ENCODE measurements at regions not wholly inside any gene's neighbourhood (a gene's known extent, or its start where the extent isn't known, plus 50 kb on each side); places are given as distances from the start of the nearest gene placed in this dataset.
"Not testable (repeated sequence)": the region's sequence is repeated elsewhere in the genome, so short reads cannot be mapped to it uniquely, and the experiment has no call there.

DNA sequence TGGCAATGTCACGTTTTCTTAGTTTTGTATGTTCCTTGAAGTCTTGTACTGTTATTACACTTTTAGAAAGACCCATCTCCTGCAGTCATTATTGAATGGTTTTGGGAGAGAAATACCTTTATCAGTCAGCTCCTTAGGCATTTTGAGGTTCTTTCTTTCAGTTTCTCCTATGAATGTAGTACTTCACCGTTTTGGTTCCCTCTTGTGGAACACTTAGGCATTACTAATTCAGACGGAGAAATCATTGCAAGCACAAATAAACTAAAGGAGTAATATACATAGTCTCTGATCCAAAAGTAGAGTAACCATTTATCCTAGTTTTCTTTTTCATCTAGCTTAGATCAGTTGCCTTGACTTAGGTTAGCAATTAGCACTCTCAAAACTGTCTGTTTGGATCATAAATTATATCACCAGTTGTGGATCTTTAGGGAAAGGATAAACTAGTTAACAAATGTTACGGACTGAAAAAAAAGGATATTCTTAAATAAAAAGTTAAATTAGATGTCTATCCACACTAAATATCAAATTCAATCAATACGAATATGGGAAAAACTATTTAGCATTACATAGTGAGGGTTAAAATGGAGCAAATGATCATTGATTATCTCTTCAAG is 1538.3 kb upstream of the SEL1L start:
- DNase-seq (ENCODE audit: low read depth), result peak; percentile 0

DNA sequence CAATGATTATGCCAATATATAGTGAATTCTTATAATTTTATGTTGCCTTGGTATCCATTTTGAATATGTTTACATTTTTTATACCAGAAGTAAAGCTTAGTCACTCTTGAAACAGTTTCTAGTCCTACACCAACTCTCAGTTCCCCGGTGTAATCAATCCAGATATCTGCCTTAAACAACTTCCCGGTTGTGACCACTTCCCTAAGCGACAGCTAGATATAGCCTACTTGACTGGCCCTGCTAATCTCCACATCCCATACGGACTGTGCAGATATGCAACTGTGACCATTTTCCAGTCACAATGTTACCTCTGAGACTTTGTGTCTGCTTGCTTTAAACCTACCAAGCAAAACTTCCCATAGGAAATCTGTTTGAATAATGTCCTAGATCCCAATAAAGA is 1551.5 kb upstream of the SEL1L start:
- no peak for DNase-seq (ENCODE audit: low read depth)

DNA sequence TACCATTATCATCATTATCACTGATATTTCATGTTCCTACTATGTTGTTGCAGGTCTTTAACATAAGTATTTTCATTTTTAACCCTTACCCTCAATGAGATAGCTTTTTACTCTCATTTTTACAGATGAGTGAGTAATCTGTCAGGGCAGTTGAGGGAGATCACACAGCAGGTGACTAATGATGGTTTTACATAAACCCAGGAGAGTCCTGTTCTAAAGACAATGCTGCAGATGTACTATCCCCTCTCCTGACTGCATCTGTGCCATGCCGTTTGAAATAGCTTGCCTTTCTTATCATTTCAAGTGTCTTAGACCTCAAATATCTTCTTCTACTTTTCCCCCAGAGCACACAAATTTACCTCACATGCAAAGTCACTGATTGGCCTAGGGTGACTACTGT is 1552.1 kb upstream of the SEL1L start:
- no peak for DNase-seq (ENCODE audit: low read depth)

DNA sequence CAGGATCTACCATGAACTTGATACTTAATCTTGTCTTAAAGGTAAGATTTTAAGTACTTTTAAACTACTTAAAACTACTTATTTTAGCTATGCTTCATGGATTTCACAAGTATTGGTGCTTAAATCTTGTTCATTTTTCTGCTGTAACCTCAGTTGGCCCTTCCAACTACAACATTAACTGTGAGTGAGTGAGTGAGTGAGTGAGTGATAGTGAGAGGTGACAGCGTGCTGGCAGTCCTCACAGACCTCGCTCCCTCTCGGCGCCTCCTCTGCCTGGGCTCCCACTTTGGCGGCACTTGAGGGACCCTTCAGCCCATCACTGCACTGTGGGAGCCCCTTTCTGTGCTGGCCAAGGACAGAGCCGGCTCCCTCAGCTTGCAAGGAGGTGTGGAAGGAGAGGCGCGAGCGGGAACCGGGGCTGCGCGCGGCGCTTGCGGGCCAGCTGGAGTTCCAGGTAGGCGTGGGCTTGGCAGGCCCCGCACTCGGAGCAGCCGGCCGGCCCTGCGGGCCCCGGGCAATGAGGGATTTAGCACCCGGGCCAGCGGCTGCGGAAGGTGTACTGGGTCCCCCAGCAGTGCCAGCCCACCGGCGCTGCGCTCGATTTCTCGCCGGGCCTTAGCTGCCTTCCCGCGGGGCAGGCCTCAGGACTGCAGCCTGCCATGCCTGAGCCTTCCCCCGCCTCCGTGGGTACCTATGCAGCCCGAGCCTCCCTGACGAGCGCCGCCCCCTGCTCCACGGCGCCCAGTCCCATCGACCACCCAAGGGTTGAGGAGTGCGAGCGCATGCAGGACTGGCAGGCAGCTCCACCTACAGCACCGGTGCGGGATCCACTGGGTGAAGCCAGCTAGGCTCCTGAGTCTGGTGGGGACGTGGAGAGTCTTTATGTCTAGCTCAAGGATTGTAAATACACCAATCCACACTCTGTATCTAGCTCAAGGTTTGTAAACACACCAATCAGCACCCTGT is 1558.6 kb upstream of the SEL1L start:
- not testable (repeated sequence) for DNase-seq (ENCODE audit: low read depth)

DNA sequence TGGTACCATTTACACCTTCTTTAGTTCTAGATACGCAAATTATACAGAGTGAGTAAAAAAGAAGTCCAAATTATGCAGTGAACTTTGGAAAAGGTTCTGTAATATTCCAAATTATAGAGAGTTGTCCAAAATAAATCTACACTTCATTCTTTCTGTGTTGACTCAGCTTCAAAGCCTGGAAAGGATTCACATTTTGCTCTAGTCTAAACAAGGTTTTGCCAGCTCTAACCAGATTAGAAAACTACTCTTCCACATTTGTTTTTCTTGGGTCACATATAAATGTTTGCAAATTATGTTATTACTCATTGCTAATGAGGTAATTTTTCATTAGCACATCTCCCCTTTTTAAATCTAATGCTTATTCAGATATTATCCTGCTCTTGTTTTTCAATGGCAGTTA is 1562.4 kb upstream of the SEL1L start:
- no peak for DNase-seq (ENCODE audit: low read depth)

DNA sequence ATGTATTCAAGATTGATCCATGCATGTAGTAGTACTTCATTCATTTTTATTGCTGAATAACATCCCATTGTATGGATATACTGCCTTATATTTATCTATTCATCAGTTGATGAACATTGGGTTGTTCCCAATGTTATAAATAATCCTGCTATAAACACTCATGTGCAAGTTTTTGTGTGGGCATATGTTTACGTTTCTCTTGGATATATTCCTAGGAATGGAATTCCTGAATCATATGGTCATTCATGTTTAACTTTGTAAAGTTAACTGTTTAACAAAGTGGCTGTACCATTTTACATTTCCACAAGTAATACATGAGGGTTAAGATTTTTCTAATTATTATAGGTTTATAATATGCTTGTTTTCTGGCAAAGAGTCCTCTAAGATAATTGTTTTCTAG is 1568.2 kb upstream of the SEL1L start:
- DNase-seq (ENCODE audit: low read depth), result no peak

DNA sequence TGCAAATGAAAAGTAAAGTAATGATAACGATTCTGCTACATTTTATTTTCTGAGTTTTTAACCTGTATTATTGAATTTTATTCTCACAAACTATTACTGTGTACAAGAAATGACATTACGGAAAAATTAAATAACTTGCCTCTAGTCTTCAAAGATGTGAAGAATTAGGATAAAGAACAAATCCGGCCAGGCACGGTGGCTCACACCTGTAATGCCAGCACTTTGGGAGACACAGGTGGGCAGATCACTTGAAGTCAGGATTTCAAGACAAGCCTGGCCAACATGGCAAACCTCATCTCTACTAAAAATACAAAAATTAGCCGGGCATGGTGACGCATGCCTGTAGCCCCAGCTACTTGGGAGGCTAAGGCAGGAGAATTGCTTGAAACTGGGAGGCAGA is 1584.4 kb upstream of the SEL1L start:
- DNase-seq (ENCODE audit: low read depth), result no peak

DNA sequence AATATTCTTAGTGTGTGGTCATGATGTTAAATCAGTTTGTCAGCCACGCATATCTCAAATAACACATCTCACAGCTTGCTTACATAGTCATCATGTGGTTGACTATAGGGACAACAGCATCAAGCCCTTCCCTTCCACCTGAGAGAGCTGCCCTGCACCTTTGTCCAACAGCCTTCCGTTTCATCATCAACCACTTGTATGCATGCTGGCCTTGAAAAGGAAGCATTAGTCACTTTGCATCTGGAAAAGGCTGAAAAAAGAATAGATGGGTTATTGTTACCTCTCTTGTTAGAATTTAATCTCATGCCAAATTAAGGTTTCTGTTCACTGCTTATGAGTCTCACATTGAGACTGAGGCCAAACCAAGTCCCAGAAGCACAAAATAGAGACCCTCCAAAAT is 1586.5 kb upstream of the SEL1L start:
- DNase-seq (ENCODE audit: low read depth), result no peak

DNA sequence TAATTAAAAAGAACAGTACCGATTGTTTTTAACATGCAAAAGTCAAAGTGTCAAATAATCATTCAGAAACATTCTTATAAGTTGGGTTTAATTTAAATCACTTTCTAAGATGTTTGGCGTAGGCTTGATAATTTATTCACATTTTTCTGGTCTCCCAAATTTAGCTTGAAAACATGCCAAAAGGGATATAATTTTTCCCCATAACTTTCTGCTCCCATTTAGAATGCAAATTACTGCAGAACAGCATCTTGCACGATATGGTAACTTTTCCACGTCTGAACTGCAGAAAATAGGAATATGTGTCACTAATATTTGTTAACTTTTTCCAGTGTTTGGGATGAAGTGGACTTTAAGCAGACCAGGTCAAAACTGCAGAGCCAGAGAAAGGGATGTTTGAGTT is 1592.4 kb upstream of the SEL1L start:
- DNase-seq (ENCODE audit: low read depth), result no peak

DNA sequence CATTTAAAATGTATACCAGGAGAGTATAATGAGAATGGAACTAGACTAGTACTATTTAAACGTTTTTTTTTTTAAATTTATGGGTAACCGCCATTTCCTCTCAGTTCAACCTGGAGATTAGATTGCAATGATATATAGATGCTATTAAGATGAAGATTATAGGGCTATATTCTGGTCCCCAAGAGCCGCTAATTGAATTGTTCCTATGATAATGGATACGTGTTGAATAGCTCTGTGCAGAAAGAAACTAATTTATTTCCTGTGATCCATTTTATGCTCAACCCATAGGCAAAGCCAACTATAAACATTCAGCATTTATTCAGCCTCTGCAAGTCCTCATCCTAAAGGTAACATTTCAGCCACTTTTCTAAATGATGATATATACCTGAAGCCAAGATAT is 1595.1 kb upstream of the SEL1L start:
- DNase-seq (ENCODE audit: low read depth), result no peak

DNA sequence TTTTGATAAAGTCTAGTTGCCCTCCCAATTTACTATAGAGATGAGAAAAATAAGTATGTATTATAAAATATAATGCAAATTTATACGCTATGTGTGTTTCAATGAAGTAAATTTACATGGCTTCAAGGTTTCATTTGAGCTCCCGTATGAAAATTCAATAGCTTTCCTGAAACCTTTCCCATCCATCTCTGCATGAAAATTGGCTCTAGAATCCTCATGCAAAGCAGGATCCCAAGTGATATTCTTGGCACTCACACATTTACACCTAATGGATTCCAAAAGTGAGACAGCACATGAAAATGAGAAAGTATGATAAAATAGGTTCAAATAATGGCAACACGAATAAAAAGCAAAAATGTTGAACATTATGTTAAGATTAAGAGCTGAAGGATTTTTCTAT is 1595.8 kb upstream of the SEL1L start:
- no peak for DNase-seq (ENCODE audit: low read depth)

DNA sequence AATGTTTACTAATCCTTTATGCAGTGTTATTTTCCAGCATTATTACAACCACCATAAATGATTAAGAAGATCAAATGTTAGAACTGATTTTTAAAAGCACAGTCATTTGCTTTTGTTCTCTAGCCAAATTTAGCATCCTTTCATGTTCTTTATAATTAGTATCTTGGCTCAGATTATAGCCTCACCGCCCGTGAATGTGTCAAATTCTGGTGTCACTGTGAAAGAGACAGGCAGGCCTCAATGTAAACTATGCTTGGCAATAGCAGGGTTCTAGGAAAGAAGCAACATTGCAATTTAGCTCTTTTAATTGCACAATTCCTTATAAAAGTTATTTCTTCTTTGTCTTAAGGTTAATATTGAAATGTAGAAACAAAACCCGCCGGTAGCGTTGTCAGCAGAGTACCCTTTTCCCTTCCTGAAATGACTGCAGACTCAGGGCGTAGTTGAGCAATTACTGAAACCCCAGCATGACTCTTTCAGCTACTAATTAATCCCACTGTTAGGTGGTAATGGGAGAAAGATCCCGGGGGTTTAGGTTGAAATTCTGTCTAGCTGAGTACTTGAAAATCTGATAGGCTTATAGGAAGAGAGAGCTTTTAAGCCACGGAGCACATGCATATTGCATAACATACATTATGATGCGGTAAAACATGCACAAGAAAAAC is 1600.5 kb upstream of the SEL1L start:
- DNase-seq (ENCODE audit: low read depth), result no peak

DNA sequence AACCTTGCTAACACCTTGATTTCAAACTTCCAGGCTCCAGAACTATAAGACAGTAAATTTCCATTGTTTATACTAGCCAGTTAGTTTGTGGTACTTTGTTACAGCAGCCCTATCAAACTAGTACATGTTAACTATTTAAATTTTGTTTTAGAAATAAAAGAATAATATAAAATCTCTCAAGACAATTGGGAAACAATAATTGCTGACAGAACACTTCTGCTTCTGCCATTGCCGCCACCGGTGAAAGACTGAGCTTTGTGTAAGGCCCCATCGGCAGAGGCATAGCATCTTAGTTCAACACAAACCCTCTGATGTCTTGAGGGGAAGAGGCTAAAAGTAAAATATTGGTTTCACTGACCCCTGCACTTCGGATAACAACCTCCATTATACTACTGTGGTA is 1607.1 kb upstream of the SEL1L start:
- DNase-seq (ENCODE audit: low read depth), result no peak

DNA sequence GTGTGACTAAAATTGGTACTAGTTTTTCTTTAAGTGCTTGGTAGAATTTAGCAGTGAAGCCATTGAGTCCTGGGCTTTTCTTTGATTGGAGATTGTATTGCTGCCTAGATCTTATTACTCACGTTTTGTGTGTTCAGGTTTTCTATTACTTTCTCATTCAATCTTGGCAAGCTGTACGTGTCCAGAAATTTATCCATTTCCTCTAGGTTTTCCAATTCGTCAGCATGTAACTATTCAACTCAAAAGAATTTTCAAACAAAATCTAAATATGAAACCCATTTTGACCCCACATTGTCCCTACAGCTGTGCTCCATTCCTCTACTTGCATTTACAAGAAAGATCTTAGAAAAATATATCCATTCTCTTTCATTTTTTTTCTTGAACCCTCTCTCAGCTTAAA is 1613.4 kb upstream of the SEL1L start:
- no peak for DNase-seq (ENCODE audit: low read depth)

DNA sequence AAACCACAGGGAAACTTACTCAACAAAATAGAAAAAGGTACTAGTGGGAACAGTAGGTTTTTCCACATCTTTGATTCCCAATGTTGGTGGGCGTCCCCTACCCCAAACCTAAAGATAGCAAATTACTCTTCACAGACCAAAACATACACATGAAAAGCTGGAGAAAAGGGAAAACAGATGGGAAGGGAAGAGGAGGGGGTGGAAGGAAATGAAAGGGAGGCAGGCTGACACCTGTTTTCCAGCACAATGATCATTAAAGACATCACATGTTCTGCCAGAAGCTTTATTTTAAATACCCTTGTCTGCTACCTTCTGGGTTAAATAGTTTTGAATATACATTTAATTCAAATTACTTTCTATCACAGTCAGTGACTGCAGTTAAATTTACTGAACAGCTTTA is 1617.9 kb upstream of the SEL1L start:
- DNase-seq (ENCODE audit: low read depth), result no peak

DNA sequence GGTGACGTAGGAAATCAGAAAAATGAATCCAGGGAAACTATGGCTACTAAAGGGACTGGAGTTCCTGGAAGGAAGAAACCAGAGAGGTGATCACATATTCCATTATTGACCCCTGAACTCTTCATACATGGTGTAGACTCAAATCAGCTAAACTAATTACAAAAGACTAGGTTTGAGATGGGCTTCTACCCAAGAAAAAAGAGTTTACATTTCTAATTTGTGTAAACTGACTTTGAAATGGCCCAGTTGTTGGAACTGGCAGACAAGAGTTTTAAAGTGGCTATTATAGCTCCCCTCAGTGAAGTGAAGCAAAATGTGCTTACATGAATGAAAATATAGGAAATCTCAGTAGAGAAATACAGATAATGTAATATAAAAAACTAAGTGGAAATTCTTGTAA is 1619.4 kb upstream of the SEL1L start:
- no peak for DNase-seq (ENCODE audit: low read depth)

DNA sequence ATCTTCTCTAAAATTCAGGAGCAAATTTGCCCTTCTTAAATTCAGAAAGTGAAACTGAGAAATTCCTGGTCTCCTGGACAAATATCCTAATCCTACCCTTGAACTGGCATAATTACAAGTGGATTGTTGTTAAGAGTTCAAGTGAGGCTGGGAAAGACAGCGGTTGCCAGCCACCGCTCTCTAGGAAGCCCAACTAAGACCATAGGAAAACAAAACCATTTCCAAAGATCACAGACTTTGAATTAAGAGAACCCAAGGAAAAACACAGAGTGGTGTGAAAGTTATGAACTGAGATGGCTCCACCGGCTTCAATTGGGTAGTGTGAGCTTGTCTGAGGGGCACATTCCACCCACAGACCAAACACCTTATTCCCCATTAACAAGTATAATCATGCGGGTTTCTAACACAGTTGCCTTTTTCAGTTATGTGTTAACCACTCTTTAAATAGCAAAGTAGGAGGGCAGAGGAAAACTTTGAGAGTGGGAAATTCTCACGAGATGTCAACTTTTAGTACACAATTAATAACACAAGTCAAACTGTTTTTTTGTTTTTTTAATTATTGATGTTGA is 1628.8 kb upstream of the SEL1L start:
- no peak for DNase-seq (ENCODE audit: low read depth)

DNA sequence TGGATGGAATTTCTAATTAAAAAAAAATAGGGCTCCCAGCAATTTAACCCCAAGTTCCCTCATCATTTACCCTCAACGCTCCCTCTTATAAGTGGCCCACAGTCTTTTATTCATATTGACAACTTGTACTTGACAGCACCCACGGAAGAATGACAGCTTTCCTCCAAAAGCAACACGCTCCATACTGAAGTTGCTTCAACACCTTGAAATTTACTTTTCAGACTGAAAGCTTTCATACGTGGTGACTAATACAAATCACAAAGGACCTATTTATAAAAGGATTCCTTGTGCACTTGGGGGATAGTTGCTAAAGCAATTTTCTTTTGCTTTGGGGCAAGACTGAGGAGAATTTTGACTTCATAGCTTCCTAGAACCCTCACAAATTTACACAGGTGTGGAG is 1629.4 kb upstream of the SEL1L start:
- no peak for DNase-seq (ENCODE audit: low read depth)

DNA sequence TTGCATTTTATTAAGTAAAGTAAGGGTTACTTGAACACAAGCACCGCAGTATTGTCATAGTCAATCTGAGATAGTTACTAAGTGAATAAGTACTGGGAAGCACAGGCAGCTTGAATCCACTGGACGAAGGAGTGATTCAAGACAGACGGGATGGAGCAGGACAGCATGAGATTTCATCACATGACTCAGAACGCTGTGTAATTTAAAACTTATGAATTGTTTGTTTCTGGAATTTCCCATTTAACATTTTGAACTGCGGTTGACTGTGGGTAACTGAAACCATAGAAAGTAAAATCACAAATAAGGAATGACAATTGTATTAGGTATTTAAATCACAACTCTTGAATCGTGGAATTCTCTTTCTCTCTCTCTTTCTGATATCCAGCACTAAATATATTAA is 1630.4 kb upstream of the SEL1L start:
- DNase-seq (ENCODE audit: low read depth), result peak; percentile 1

DNA sequence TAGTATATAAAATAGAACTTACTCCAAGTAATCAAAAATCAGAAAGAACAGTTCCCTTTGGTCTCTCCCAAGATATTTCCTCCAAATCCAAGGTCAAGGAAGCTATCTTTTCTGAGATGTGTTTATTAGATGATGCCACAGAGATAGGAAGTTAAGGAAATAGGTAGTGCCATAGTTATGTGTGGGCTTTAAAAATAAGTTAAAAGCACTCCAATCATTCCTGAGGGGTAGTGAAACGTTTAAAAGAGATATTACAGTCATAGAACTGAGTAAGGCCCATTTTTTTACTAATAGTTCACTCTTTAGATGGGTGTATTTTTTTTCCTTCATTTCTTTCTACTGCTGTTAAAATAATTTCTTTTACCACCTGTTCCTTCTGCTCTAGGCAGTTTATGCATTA is 1630.9 kb upstream of the SEL1L start:
- DNase-seq (ENCODE audit: low read depth), result no peak

DNA sequence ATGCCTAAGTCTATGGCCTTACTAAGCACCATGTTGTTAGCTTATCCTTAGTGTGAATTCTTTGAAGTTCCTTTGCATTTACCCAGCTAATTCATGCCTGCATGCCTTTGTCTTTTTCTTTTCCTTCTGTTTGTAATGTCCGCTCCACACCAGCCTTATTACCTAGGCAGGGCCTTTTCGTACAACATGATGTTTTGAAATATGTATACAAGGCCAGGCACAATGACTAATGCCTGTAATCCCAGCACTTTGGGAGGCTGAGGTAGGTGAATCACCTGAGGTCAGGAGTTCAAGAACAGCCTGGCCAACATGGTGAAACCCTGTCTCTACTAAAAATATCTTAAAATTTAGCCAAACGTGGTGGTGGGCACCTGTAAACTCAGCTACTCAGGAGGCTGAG is 1636.5 kb upstream of the SEL1L start:
- DNase-seq (ENCODE audit: low read depth), result no peak

DNA sequence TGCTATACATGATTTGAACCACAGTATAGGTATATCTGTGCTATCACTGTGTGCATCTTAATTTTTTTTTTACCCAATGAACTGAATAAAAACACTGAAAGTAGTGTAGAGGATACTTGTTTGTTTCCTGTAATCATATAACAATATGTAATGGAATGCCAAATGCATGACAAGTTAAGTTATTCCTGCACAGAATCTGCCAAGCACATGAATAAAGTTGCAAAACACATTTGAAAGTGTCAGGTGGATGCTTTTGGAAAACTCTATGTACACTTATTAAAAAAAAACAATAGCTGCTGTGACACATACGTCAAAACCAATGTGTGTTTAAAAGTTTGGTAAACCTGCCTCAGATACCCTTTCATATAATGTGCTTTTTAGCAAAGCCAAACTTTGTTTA is 1638.1 kb upstream of the SEL1L start:
- DNase-seq (ENCODE audit: low read depth), result no peak

DNA sequence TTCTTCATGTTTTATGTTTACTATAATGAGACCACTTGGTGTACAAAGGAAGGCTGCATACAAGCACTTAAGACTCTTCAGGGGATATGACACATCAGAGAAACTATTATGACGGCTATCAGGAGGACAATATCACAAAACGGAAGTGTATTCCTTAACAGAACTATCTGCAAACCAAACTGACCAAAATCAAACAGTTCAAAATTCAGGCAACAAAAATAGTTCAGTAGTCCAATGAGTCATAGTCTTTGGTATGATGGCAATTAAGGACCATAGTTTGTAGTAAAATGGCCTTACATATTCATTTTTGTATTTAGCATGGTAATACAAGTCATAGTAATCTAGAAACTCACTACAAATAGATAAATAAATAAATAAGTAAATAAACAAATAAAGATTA is 1638.7 kb upstream of the SEL1L start:
- DNase-seq (ENCODE audit: low read depth), result peak; percentile 0

Data from M059J (cell line).